ENCODE measurements at regions not wholly inside any gene's neighbourhood (a gene's known extent, or its start where the extent isn't known, plus 50 kb on each side); places are given as distances from the start of the nearest gene placed in this dataset.

GRCh38 chr4:123291329-123291728 lies 105.3 kb upstream of the SPRY1 start:
- no peaks in the 10 kb centered on the region for H3K27me3 ChIP-seq
- no peak for TF ChIP-seq CTCF (IDR thresholded peaks at IDR 0.05)
- H3K27ac ChIP-seq: no peak overlapping the region
- no peak for DNase-seq
- peaks cover 0 to 8% (median 4%) of the 10 kb centered on the region in 3 donors for H3K36me3 ChIP-seq
- peaks cover 0 to 35% (median 10%) of the 10 kb centered on the region in 3 donors for H3K9me3 ChIP-seq
- no peak overlapping the region for H3K4me3 ChIP-seq
- intact Hi-C loops (cut with DNase I; ENCODE audit: low total_unique reads): no loop called here
- H3K4me1 ChIP-seq: peaks cover 0 to 13% (median 0%) of the 10 kb centered on the region in 4 donors

- TF ChIP-seq CTCF (IDR thresholded peaks at IDR 0.05): no peak
- peaks cover 0 to 2% (median 0%) of the 10 kb centered on the region in 3 donors for H3K36me3 ChIP-seq
- peaks cover 0 to 2% (median 0%) of the 10 kb centered on the region in 3 donors for H3K9me3 ChIP-seq
- DNase-seq: no peak
- H3K27me3 ChIP-seq: no peaks in the 10 kb centered on the region
- no peak overlapping the region for H3K4me3 ChIP-seq
- peaks cover 0 to 19% (median 2%) of the 10 kb centered on the region in 4 donors for H3K4me1 ChIP-seq
- H3K27ac ChIP-seq: no peak overlapping the region
- intact Hi-C loops (cut with DNase I; ENCODE audit: low total_unique reads): no loop called here
These were observed 98.8 kb upstream of the SPRY1 start for GRCh38 chr4:123297836-123298235.

- Histone ChIP-seq H3K27me3 (no peaks in the 10 kb centered on the region), H3K4me1 (peaks cover 0 to 19% (median 2%) of the 10 kb centered on the region in 4 donors), H3K27ac (no peak overlapping the region), H3K36me3 (no peaks in the 10 kb centered on the region), H3K9me3 (no peaks in the 10 kb centered on the region), H3K4me3 (no peak overlapping the region)
- TF ChIP-seq CTCF (IDR thresholded peaks at IDR 0.05): no peak
- intact Hi-C loops (cut with DNase I; ENCODE audit: low total_unique reads): no loop called here
- no peak for DNase-seq
These were observed 98.3 kb upstream of the SPRY1 start for GRCh38 chr4:123298261-123298660.

- no peaks in the 10 kb centered on the region for H3K9me3 ChIP-seq
- H3K27ac ChIP-seq: no peak overlapping the region
- intact Hi-C loops (cut with DNase I; ENCODE audit: low total_unique reads): no loop called here
- no peak overlapping the region for H3K4me3 ChIP-seq
- no peak for DNase-seq
- TF ChIP-seq CTCF (IDR thresholded peaks at IDR 0.05): no peak
- H3K4me1 ChIP-seq: peaks cover 0 to 19% (median 2%) of the 10 kb centered on the region in 4 donors
- no peaks in the 10 kb centered on the region for H3K36me3 ChIP-seq
- no peaks in the 10 kb centered on the region for H3K27me3 ChIP-seq
These were observed 97.8 kb upstream of the SPRY1 start for GRCh38 chr4:123298801-123299200.

- Histone ChIP-seq H3K27me3 (no peaks in the 10 kb centered on the region), H3K4me1 (peaks cover 0 to 19% (median 2%) of the 10 kb centered on the region in 4 donors), H3K27ac (no peak overlapping the region), H3K9me3 (no peaks in the 10 kb centered on the region), H3K36me3 (no peaks in the 10 kb centered on the region), H3K4me3 (no peak overlapping the region)
- DNase-seq: no peak
- intact Hi-C loops (cut with DNase I; ENCODE audit: low total_unique reads): no loop called here
- no peak for TF ChIP-seq CTCF (IDR thresholded peaks at IDR 0.05)
These were observed 97.3 kb upstream of the SPRY1 start for GRCh38 chr4:123299212-123299691.
